Spleen (tissue), 11 donors: ENCODE measurements at regions not wholly inside any gene's neighbourhood (a gene's known extent, or its start where the extent isn't known, plus 50 kb on each side); places are given as distances from the start of the nearest gene placed in this dataset.
"Not testable (repeated sequence)": the region's sequence is repeated elsewhere in the genome, so short reads cannot be mapped to it uniquely, and the experiment has no call there.

Source experiments
- DNase-seq: peaks from one replicate; pipeline ENCODE4 v3.0.0-alpha.2; 2020
- H3K27ac ChIP-seq, 8 donors: fragments of 200-600 bp; sonication (generic) in 7 of 8; 1 replicate in 4 of 8; 2 replicates in 4 of 8; pipeline versions ENCODE4 v1.5.0 to v1.8.0; 2016 to 2021; ENCODE audit warnings: inconsistent platforms in 4 of 8, mild to moderate bottlenecking in 4 of 8, moderate library complexity in 1 of 8
- H3K27me3 ChIP-seq, 7 donors: fragments of 200-600 bp; sonication (generic) in 6 of 7; replicated peaks in 1 of 7; 1 replicate in 4 of 7; 2 replicates in 3 of 7; pipeline versions ENCODE4 v1.5.0 to v1.8.0; 2016 to 2021; ENCODE audit warnings: inconsistent platforms in 3 of 7, mild to moderate bottlenecking in 1 of 7
- H3K36me3 ChIP-seq, 6 donors: fragments of 200-600 bp; sonication (generic) in 5 of 6; 1 replicate in 4 of 6; 2 replicates in 2 of 6; pipeline versions ENCODE4 v1.5.0 to v1.8.0; 2016 to 2021; ENCODE audit warnings: inconsistent platforms in 2 of 6
- H3K4me1 ChIP-seq, 6 donors: fragments of 200-600 bp; sonication (generic) in 5 of 6; 1 replicate in 3 of 6; 2 replicates in 3 of 6; pipeline versions ENCODE4 v1.5.0 to v1.8.0; 2016 to 2021; ENCODE audit warnings: inconsistent platforms in 3 of 6
- H3K4me3 ChIP-seq, 8 donors: fragments of 200-600 bp; sonication (generic) in 7 of 8; 1 replicate in 4 of 8; 2 replicates in 4 of 8; pipeline versions ENCODE4 v1.5.0 to v1.8.0; 2016 to 2021; ENCODE audit warnings: inconsistent platforms in 4 of 8, mild to moderate bottlenecking in 4 of 8, moderate library complexity in 2 of 8
- H3K9me3 ChIP-seq, 8 donors: fragments of 200-600 bp; sonication (generic) in 7 of 8; 1 replicate in 4 of 8; 2 replicates in 4 of 8; pipeline versions ENCODE4 v1.5.0 to v1.8.0; 2016 to 2021; ENCODE audit warnings: inconsistent platforms in 4 of 8
- CTCF ChIP-seq, 11 experiments: fragments of 200-600 bp in 7 of 11; fragments of 450-650 bp in 4 of 11; sonication (generic) in 4 of 11; IDR thresholded peaks in 8 of 11; conservative IDR thresholded peaks in 3 of 11; 1 replicate in 7 of 11; 2 replicates in 4 of 11; pipeline versions ENCODE4 v1.4.0 to v1.8.0; 2016 to 2021; ENCODE audit warnings: antibody characterized with exemption in 11 of 11, inconsistent platforms in 4 of 11, mild to moderate bottlenecking in 1 of 11
- POLR2A ChIP-seq, 3 donors: fragments of 450-650 bp; IDR thresholded peaks; one replicate each; pipeline ENCODE4 v1.5.1; 2017; ENCODE audit warnings: antibody characterized with exemption in 3 of 3, mild to moderate bottlenecking in 1 of 3
- POLR2AphosphoS5 ChIP-seq, 3 donors: sonication (generic); formaldehyde crosslinking; IDR thresholded peaks; one replicate each; pipeline ENCODE4 v1.5.1; 2017; ENCODE audit warnings: antibody characterized with exemption in 3 of 3
- WGBS, 5 donors: extraction: QIAGEN DNeasy Blood & Tissue Kit in 3 of 5; methylation state at CpG; one replicate each; pipeline versions ENCODE4 v1.1.5 to v1.1.7; 2013 to 2018; 5-methylcytosine and 5-hydroxymethylcytosine counted together
- intact Hi-C: fragments of 100-400 bp; cut with DNase I; formaldehyde crosslinking; loops from one replicate; pipeline ENCODE4 v1.15.0; 2023; ENCODE audit warnings: low total_unique reads
- donor health status: healthy with polysubstance abuse.
- donor health status: DM: no; HTN: no; CAD: no; lungs with moderate emphysema.
- donor health status: DM: no; HTN: no; CAD: no.
- donor health status: Bipolar disorder and iron deficiency.
- donor health status: healthy.
- donor health status: DM: no; HTN: no; CAD: no.
- donor health status: DM: yes; HTN: yes; CAD: no.

- Histone ChIP-seq H3K27ac (peak overlapping the region in 6 of 8 donors; percentile 33 to 90 (median 68)), H3K9me3 (no peaks in the 10 kb centered on the region), H3K4me3 (no peak overlapping the region), H3K4me1 (peaks cover 0 to 14% (median 2%) of the 10 kb centered on the region in 6 donors), H3K27me3 (no peaks in the 10 kb centered on the region), H3K36me3 (no peaks in the 10 kb centered on the region)
- intact Hi-C loops, result loop anchor here (10.0 kb wide), 1 partner anchor 252 kb away; no protein-coding TSS in a partner anchor
- TF ChIP-seq POLR2A (IDR thresholded peaks at IDR 0.05), result no peak
- no peak for TF ChIP-seq POLR2AphosphoS5 (IDR thresholded peaks at IDR 0.05)
- no peak for TF ChIP-seq CTCF (IDR thresholded peaks at IDR 0.05 in 8 of 11, conservative IDR thresholded peaks at IDR 0.05 in 3 of 11)
- DNase-seq, result no peak
- 71 to 86% (median 79%) methylated on average over 4 to 5 of the region's 5 CpGs for WGBS, 5 donors
Observed at GRCh38 chr14:105682956-105683570, 156.7 kb downstream of the TMEM121 start.

GRCh38 chr14:105684056-105684455 is 157.7 kb downstream of the TMEM121 start:
- peak overlapping the region in 6 of 8 donors; percentile 54 to 90 (median 70) for H3K27ac ChIP-seq
- peaks cover 0 to 11% (median 0%) of the 10 kb centered on the region in 6 donors for H3K4me1 ChIP-seq
- 68 to 73% (median 73%) methylated on average over 3 to 13 of the region's 14 CpGs for WGBS, 5 donors
- not testable (repeated sequence) for DNase-seq, H3K9me3 ChIP-seq, H3K36me3 ChIP-seq, H3K27me3 ChIP-seq, H3K4me3 ChIP-seq
- intact Hi-C loops, result loop anchor here (10.0 kb wide), 1 partner anchor 251 kb away; no protein-coding TSS in a partner anchor

- 80 to 93% (median 87%) methylated on average over 5 to 7 of the region's 8 CpGs for whole genome bisulfite sequencing, 5 donors
- peaks cover 0 to 11% (median 0%) of the 10 kb centered on the region in 6 donors for H3K4me1 ChIP-seq
- H3K27ac ChIP-seq, result peak overlapping the region in 6 of 8 donors; percentile 29 to 90 (median 70)
- not testable (repeated sequence) for H3K4me3 ChIP-seq, H3K27me3 ChIP-seq, H3K36me3 ChIP-seq, DNase-seq, H3K9me3 ChIP-seq
- intact Hi-C loops, result loop anchor here (10.0 kb wide), 1 partner anchor 250 kb away; no protein-coding TSS in a partner anchor
Observed at GRCh38 chr14:105684597-105684996, 158.2 kb downstream of the TMEM121 start.

- no peak for DNase-seq
- intact Hi-C loops, result loop anchor here (10.0 kb wide), 1 partner anchor 250 kb away; no protein-coding TSS in a partner anchor
Observed at GRCh38 chr14:105685003-105685402, 158.6 kb downstream of the TMEM121 start.

GRCh38 chr14:105685605-105686004 is 159.2 kb downstream of the TMEM121 start:
- intact Hi-C loops, result loop anchor here (10.0 kb wide), 1 partner anchor 249 kb away; no protein-coding TSS in a partner anchor
- H3K9me3 ChIP-seq, H3K36me3 ChIP-seq, H3K4me3 ChIP-seq, DNase-seq, H3K27me3 ChIP-seq: not testable (repeated sequence)
- 48 to 82% (median 60%) methylated on average over 5 of the region's 8 CpGs; no CpG with 5 or more reads in 1 of the 5 donors for WGBS, 5 donors
- Histone ChIP-seq H3K4me1 (peaks cover 0 to 11% (median 0%) of the 10 kb centered on the region in 6 donors), H3K27ac (peak overlapping the region in 6 of 8 donors; percentile 48 to 90 (median 70))

More at GRCh38 chr14:105685003-105685402, 158.6 kb downstream of the TMEM121 start:
- Histone ChIP-seq H3K27me3 (no peaks in the 10 kb centered on the region), H3K36me3 (no peaks in the 10 kb centered on the region), H3K9me3 (no peaks in the 10 kb centered on the region), H3K4me1 (peaks cover 0 to 11% (median 0%) of the 10 kb centered on the region in 6 donors), H3K27ac (peak overlapping the region in 7 of 8 donors; percentile 29 to 90 (median 66)), H3K4me3 (no peak overlapping the region)
- WGBS, 5 donors, result 77 to 95% (median 83%) methylated on average over 2 of the region's 2 CpGs
- TF ChIP-seq CTCF (IDR thresholded peaks at IDR 0.05 in 8 of 11, conservative IDR thresholded peaks at IDR 0.05 in 3 of 11), result no peak
- TF ChIP-seq POLR2AphosphoS5 (IDR thresholded peaks at IDR 0.05), result no peak
- no peak for TF ChIP-seq POLR2A (IDR thresholded peaks at IDR 0.05)

GRCh38 chr14:105686050-105686449 is 159.7 kb downstream of the TMEM121 start:
- H3K9me3 ChIP-seq, H3K36me3 ChIP-seq, H3K4me3 ChIP-seq, H3K27me3 ChIP-seq, DNase-seq: not testable (repeated sequence)
- peak overlapping the region in 4 of 8 donors; percentile 78 to 90 (median 82) for H3K27ac ChIP-seq
- peaks cover 0 to 12% (median 0%) of the 10 kb centered on the region in 6 donors for H3K4me1 ChIP-seq
- WGBS, 5 donors, result no CpG with 5 or more reads among the region's 7 CpGs
- intact Hi-C loops, result loop anchor here (10.0 kb wide), 1 partner anchor 249 kb away; no protein-coding TSS in a partner anchor

- H3K9me3 ChIP-seq, H3K4me3 ChIP-seq, H3K27me3 ChIP-seq, H3K36me3 ChIP-seq: not testable (repeated sequence)
- peak; percentile 80 for DNase-seq
- intact Hi-C loops, result loop anchor here (10.0 kb wide), 1 partner anchor 248 kb away; no protein-coding TSS in a partner anchor
- Histone ChIP-seq H3K27ac (peak overlapping the region in 7 of 8 donors; percentile 67 to 90 (median 78)), H3K4me1 (peaks cover 0 to 17% (median 0%) of the 10 kb centered on the region in 6 donors)
- 78 to 87% (median 83%) methylated on average over 12 to 22 of the region's 34 CpGs for WGBS, 5 donors
Observed at GRCh38 chr14:105686462-105687170, 160.2 kb downstream of the TMEM121 start.
